RWPE1 (cell line): ENCODE measurements at regions not wholly inside any gene's neighbourhood (a gene's known extent, or its start where the extent isn't known, plus 50 kb on each side); places are given as distances from the start of the nearest gene placed in this dataset.
A peak's percentile ranks its signal among the peaks of the same experiment; 100 is the strongest.

Experiments
- CTCF ChIA-PET: fragments of 350-600 bp; sonication (Branson Sonifier 250); formaldehyde crosslinking; extraction: SDS; loops from one replicate; lab custom pipeline; 2021; lab: Yijun Ruan, JAX
- POLR2A ChIA-PET: fragments of 400-600 bp; formaldehyde crosslinking; extraction: SDS; loops from one replicate; lab custom pipeline; 2020; ENCODE audit warnings: antibody characterized with exemption; ENCODE audit not compliant: low non-redundant PET; lab: Yijun Ruan, JAX
- DNase-seq: peaks from one replicate; pipeline ENCODE4 v3.0.0; 2012; ENCODE audit warnings: low spot score
- H3K27ac ChIP-seq: fragments of 450-650 bp; 2 replicates; pipeline ENCODE4 v1.5.1; 2017
- CTCF ChIP-seq: fragments of 450-650 bp; conservative IDR thresholded peaks from 2 replicates; pipeline ENCODE4 v1.5.1; 2017; ENCODE audit warnings: low read depth, mild to moderate bottlenecking

- TF ChIP-seq CTCF = no peak
These were observed 143.6 kb upstream of the ADRA1B start for GRCh38 chr5:159772698-159773061.

DNA sequence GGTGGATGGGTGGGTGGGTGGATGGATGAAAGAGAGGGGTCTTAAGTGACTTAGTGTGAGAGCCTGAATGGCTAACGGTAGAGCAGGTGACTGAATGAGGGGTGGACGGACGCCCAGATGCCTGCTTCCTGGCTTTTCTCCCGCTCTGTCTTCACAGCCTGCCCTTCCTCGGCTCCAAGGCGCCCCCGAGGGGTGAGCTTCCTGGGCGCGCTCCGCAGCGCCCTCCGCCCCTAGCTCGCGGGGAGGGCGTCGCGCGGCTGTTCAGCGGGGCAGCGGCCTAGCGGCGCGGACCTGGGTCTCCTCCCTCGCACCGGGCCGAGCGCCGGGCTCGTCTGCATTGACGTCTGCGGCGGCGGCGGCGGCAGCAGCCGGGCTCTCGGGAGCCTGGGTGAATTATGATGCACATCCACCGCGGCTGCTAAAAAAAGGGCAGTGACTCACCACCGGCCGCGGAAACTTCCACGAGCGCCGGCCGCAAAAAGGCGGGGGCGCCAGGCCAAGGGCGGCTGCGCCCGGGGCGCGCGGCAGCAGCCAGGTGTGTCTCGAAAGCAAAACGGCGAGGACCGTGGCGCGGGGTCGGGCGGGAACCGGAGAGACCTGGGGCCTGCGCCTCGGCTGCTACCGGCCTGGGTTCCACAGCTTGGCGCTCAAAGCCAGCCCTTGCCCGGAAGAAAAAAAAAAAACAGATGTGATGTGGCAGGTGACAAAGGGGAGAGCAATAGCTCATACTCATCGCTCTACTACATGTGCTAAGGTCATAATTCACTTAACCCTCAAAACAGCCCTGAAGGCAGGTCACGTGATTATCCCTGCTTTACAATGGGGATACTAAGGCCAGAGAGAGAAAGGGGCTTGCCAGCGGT lies 143.0 kb upstream of the ADRA1B start:
- peak overlapping the region; percentile 51 for H3K27ac ChIP-seq
- POLR2A ChIA-PET = no interaction called here
- CTCF ChIA-PET = interaction anchor here (1.0 kb wide), 2 partner anchors 214 to 257 kb away, joined by 3 to 4 read pairs; no protein-coding TSS in a partner anchor
- peak; percentile 92 for DNase-seq
- peak; percentile 35 for TF ChIP-seq CTCF

More at GRCh38 chr5:159772698-159773061, 143.6 kb upstream of the ADRA1B start:
- DNase-seq = no peak
- ChIA-PET POLR2A (no interaction called here), CTCF (interaction anchor here (0.6 to 1.0 kb wide), 2 partner anchors 10 to 257 kb away, joined by 3 read pairs; no protein-coding TSS in a partner anchor)
- peak overlapping the region; percentile 51 for H3K27ac ChIP-seq

GRCh38 chr5:159774476-159775031 lies 141.7 kb upstream of the ADRA1B start:
- no peak for DNase-seq
- POLR2A ChIA-PET = interaction anchor here (0.6 kb wide), 1 partner anchor 423 kb away, joined by 3 read pairs; no protein-coding TSS in a partner anchor
- no peak for TF ChIP-seq CTCF
- CTCF ChIA-PET = interaction anchor here (0.6 to 1.0 kb wide), 2 partner anchors 18 to 157 kb away, joined by 4 to 6 read pairs; no protein-coding TSS in a partner anchor
- H3K27ac ChIP-seq = no peak overlapping the region

GRCh38 chr5:159775890-159776289 lies 140.4 kb upstream of the ADRA1B start:
- ChIA-PET CTCF (no interaction called here), POLR2A (no interaction called here)
- H3K27ac ChIP-seq = no peak overlapping the region
- DNase-seq = no peak
- TF ChIP-seq CTCF = no peak

GRCh38 chr5:159777049-159777660 lies 139.1 kb upstream of the ADRA1B start:
- CTCF ChIA-PET = interaction anchor here (1.0 kb wide), 1 partner anchor 210 kb away, joined by 3 read pairs; no protein-coding TSS in a partner anchor
- H3K27ac ChIP-seq = no peak overlapping the region

More at GRCh38 chr5:159777049-159777660, 139.1 kb upstream of the ADRA1B start:
- POLR2A ChIA-PET = no interaction called here
- DNase-seq = no peak
- no peak for TF ChIP-seq CTCF
